ENCODE measurements at regions not wholly inside any gene's neighbourhood (a gene's known extent, or its start where the extent isn't known, plus 50 kb on each side); places are given as distances from the start of the nearest gene placed in this dataset.

- no TSS peak for BruUV-seq (replicated peaks)
- intact Hi-C loops (cut with micrococcal nuclease; ENCODE audit: unreplicated experiment) (no loop called here), in situ Hi-C loops (cut with HindIII; ENCODE audit: low pct_unique_long_range_greater_than_20kb, low sequenced_read_pairs) (no loop called here)
- no peak overlapping the region for H3K27ac ChIP-seq (ENCODE audit: low read length)
- no peaks in the 10 kb centered on the region for H3K27me3 ChIP-seq (ENCODE audit: control insufficient read depth, insufficient read depth, low read length)
- H3K9me3 ChIP-seq (ENCODE audit: control insufficient read depth, insufficient read depth, low read depth, low read length), result no peaks in the 10 kb centered on the region; the same call in 1 of the 2 replicates
- no peak for TF ChIP-seq REST (IDR thresholded peaks at IDR 0.05; ENCODE audit: insufficient read depth in 1 of 2, low read depth in 2 of 2, low read length in 1 of 2)
- H3K4me1 ChIP-seq (ENCODE audit: control insufficient read depth, insufficient read depth, low read length), result no peaks in the 10 kb centered on the region
- ATAC-seq (no peak), DNase-seq (ENCODE audit: low read depth, low spot score) (no peak)
- POLR2A ChIA-PET, result no interaction called here
- CTCF ChIA-PET, result no interaction called here
- H3K4me3 ChIP-seq (ENCODE audit: low read depth in 2 of 2, low read length in 2 of 2), result no peak overlapping the region
- no peaks in the 10 kb centered on the region for H3K36me3 ChIP-seq (ENCODE audit: control insufficient read depth, insufficient read depth, low read length)
These were observed 915.6 kb downstream of the TRHDE start for GRCh38 chr12:73187765-73188164.

- ATAC-seq (no peak), DNase-seq (ENCODE audit: low read depth, low spot score) (no peak)
- in situ Hi-C loops (cut with HindIII; ENCODE audit: low pct_unique_long_range_greater_than_20kb, low sequenced_read_pairs), result no loop called here
- TF ChIP-seq SIN3A (IDR thresholded peaks at IDR 0.05; ENCODE audit: borderline replicate concordance, insufficient read depth, low read depth, low read length) (no peak), TCF7L2 (IDR thresholded peaks at IDR 0.05; ENCODE audit: low read depth, low read length) (no peak), REST (IDR thresholded peaks at IDR 0.05; ENCODE audit: insufficient read depth in 1 of 2, low read depth in 2 of 2, low read length in 1 of 2) (no peak), POLR2AphosphoS5 (IDR thresholded peaks at IDR 0.05; ENCODE audit: low read depth, low read length) (no peak), CTCF (IDR thresholded peaks at IDR 0.05) (no peak)
- Histone ChIP-seq H3K4me3 (ENCODE audit: low read depth in 2 of 2, low read length in 2 of 2) (no peak overlapping the region), H3K27ac (ENCODE audit: low read length) (no peak overlapping the region), H3K4me1 (ENCODE audit: control insufficient read depth, insufficient read depth, low read length) (no peaks in the 10 kb centered on the region), H3K27me3 (ENCODE audit: control insufficient read depth, insufficient read depth, low read length) (no peaks in the 10 kb centered on the region), H3K36me3 (ENCODE audit: control insufficient read depth, insufficient read depth, low read length) (no peaks in the 10 kb centered on the region), H3K9me3 (ENCODE audit: control insufficient read depth, insufficient read depth, low read depth, low read length) (no peaks in the 10 kb centered on the region)
- CTCF ChIA-PET, result no interaction called here
- intact Hi-C loops (cut with micrococcal nuclease; ENCODE audit: unreplicated experiment), result no loop called here
- BruUV-seq (replicated peaks), result no TSS peak
- POLR2A ChIA-PET, result no interaction called here
These were observed 938.5 kb downstream of the TRHDE start for GRCh38 chr12:73210548-73211204.

Data from Panc1 (cell line).